PC-3 (cell line): ENCODE measurements at regions not wholly inside any gene's neighbourhood (a gene's known extent, or its start where the extent isn't known, plus 50 kb on each side); places are given as distances from the start of the nearest gene placed in this dataset.

Experiments used
- ATAC-seq: fragments of 200-7000 bp; cut with Tn5 transposase; 2 replicates; pipeline ENCODE4 v1.9.1; 2020; ENCODE audit warnings: mild to moderate bottlenecking, moderate library complexity
- BruUV-seq: library from RNA; stranded (reverse); fragments of 400-500 nt; replicated peaks from 2 replicates; lab custom pipeline; 2021; lab: Mats Ljungman, UMichigan
- CTCF ChIA-PET: fragments of 300-600 bp; sonication (Branson Sonifier 250); formaldehyde crosslinking; loops from one replicate; lab custom pipeline; 2022; ENCODE audit warnings: antibody characterized with exemption; lab: Charles Lee
- POLR2A ChIA-PET: fragments of 300-600 bp; sonication (Branson Sonifier 250); formaldehyde crosslinking; loops from one replicate; lab custom pipeline; 2022; ENCODE audit warnings: antibody characterized with exemption; ENCODE audit not compliant: unreplicated experiment; lab: Charles Lee
- DNase-seq: peaks from one replicate; pipeline ENCODE4 v3.0.0-alpha.2; 2015
- H2AFZ ChIP-seq: fragments of 300-600 bp; sonication (generic); 2 replicates; pipeline ENCODE4 v1.6.0; 2016; ENCODE audit warnings: antibody characterized with exemption, low read length
- H3F3A ChIP-seq: fragments of 300-600 bp; sonication (generic); one replicate; pipeline ENCODE4 v1.6.0; 2017; ENCODE audit warnings: antibody characterized with exemption, low read length, control low read depth, mild to moderate bottlenecking; ENCODE audit not compliant: unreplicated experiment
- H3K27ac ChIP-seq: fragments of 300-600 bp; sonication (generic); 2 replicates; pipeline ENCODE4 v1.5.1; 2016; ENCODE audit warnings: mild to moderate bottlenecking, low read length
- H3K27me3 ChIP-seq: fragments of 300-600 bp; sonication (generic); 2 replicates; pipeline ENCODE4 v1.6.1; 2016; ENCODE audit warnings: low read length, mixed read lengths
- H3K36me3 ChIP-seq: fragments of 300-600 bp; sonication (generic); 2 replicates; pipeline ENCODE4 v1.6.1; 2016; ENCODE audit warnings: low read depth, mixed run types, low read length, mixed read lengths
- H3K4me1 ChIP-seq: fragments of 300-600 bp; sonication (generic); 2 replicates; pipeline ENCODE4 v1.5.1; 2016; ENCODE audit warnings: low read length; ENCODE audit not compliant: insufficient read depth
- H3K4me2 ChIP-seq: fragments of 300-600 bp; sonication (generic); 2 replicates; pipeline ENCODE4 v1.6.0; 2016; ENCODE audit warnings: low read length
- H3K4me3 ChIP-seq: fragments of 300-600 bp; sonication (generic); 2 replicates; pipeline ENCODE4 v1.5.1; 2016; ENCODE audit warnings: mild to moderate bottlenecking, low read length, mixed read lengths
- H3K79me2 ChIP-seq: fragments of 300-600 bp; sonication (generic); 2 replicates; pipeline ENCODE4 v1.6.1; 2017; ENCODE audit warnings: low read length, mixed read lengths
- H3K9ac ChIP-seq: fragments of 300-600 bp; sonication (generic); 2 replicates; pipeline ENCODE4 v1.6.0; 2016; ENCODE audit warnings: mild to moderate bottlenecking, low read length
- H3K9me2 ChIP-seq: fragments of 300-600 bp; sonication (generic); replicated peaks from 2 replicates; pipeline ENCODE4 v1.6.1; 2016; ENCODE audit warnings: mixed run types, low read length, mixed read lengths
- H3K9me3 ChIP-seq: fragments of 300-600 bp; sonication (generic); 2 replicates; pipeline ENCODE4 v1.6.1; 2016; ENCODE audit warnings: low read length, mixed read lengths
- H4K20me1 ChIP-seq: fragments of 300-600 bp; sonication (generic); 2 replicates; pipeline ENCODE4 v1.6.1; 2016; ENCODE audit warnings: low read length, mixed read lengths
- CTCF ChIP-seq: fragments of 300-600 bp; sonication (generic); conservative IDR thresholded peaks from 2 replicates; pipeline ENCODE4 v1.5.1; 2017; ENCODE audit warnings: antibody characterized with exemption, low read depth, mild to moderate bottlenecking, low read length
- EZH2 ChIP-seq: fragments of 300-600 bp; sonication (generic); IDR thresholded peaks from one replicate; pipeline ENCODE4 v1.6.1; 2017; ENCODE audit warnings: antibody characterized with exemption, mild to moderate bottlenecking, low read length; ENCODE audit not compliant: unreplicated experiment
- EZH2phosphoT487 ChIP-seq: fragments of 300-600 bp; sonication (generic); IDR thresholded peaks from 2 replicates; pipeline ENCODE4 v1.6.1; 2018; ENCODE audit warnings: mild to moderate bottlenecking, antibody characterized with exemption, low read length, borderline replicate concordance
- intact Hi-C: fragments of 100-400 bp; cut with micrococcal nuclease; formaldehyde crosslinking; loops from 2 replicates; pipeline ENCODE4 v1.9.0; 2023

GRCh38 chr10:113236998-113237397 lies 287.0 kb downstream of the TCF7L2 start:
- H3K79me2 ChIP-seq = no peaks in the 10 kb centered on the region
- no peak overlapping the region for H3K9ac ChIP-seq
- no peak overlapping the region for H3K4me2 ChIP-seq
- H3K4me3 ChIP-seq = no peak overlapping the region
- H3K9me3 ChIP-seq = no peaks in the 10 kb centered on the region
- DNase-seq (no peak), ATAC-seq (no peak)
- H3K36me3 ChIP-seq = no peaks in the 10 kb centered on the region
- H3K9me2 ChIP-seq = no peaks in the 10 kb centered on the region
- H4K20me1 ChIP-seq = no peaks in the 10 kb centered on the region
- TF ChIP-seq EZH2phosphoT487 = no peak
- no peak for TF ChIP-seq EZH2
- no peak for TF ChIP-seq CTCF
- H3K27ac ChIP-seq = no peak overlapping the region
- no TSS peak for BruUV-seq
- no peaks in the 10 kb centered on the region; the same call in 1 of the 2 replicates for H3K27me3 ChIP-seq
- no peak overlapping the region for H2AFZ ChIP-seq
- CTCF ChIA-PET = no interaction called here
- intact Hi-C loops = no loop called here
- H3F3A ChIP-seq = no peaks in the 10 kb centered on the region
- no peaks in the 10 kb centered on the region for H3K4me1 ChIP-seq
- POLR2A ChIA-PET = no interaction called here

GRCh38 chr10:113239566-113240350 lies 289.7 kb downstream of the TCF7L2 start:
- Histone ChIP-seq H3K36me3 (no peaks in the 10 kb centered on the region), H3K4me2 (no peak overlapping the region), H3K4me1 (no peaks in the 10 kb centered on the region), H3K9me2 (no peaks in the 10 kb centered on the region), H3K27me3 (no peaks in the 10 kb centered on the region; the same call in 1 of the 2 replicates), H3K27ac (no peak overlapping the region), H3F3A (no peaks in the 10 kb centered on the region), H3K79me2 (no peaks in the 10 kb centered on the region), H3K4me3 (no peak overlapping the region), H3K9ac (no peak overlapping the region), H3K9me3 (no peaks in the 10 kb centered on the region), H2AFZ (no peak overlapping the region), H4K20me1 (no peaks in the 10 kb centered on the region)
- ChIA-PET POLR2A (no interaction called here), CTCF (no interaction called here)
- BruUV-seq = no TSS peak
- no peak for DNase-seq
- no peak for ATAC-seq
- no peak for TF ChIP-seq EZH2phosphoT487
- TF ChIP-seq CTCF = no peak
- no peak for TF ChIP-seq EZH2
- intact Hi-C loops = no loop called here

GRCh38 chr10:113240736-113241135 lies 290.7 kb downstream of the TCF7L2 start:
- no TSS peak for BruUV-seq
- Histone ChIP-seq H3K9ac (no peak overlapping the region), H3K27ac (no peak overlapping the region), H2AFZ (no peak overlapping the region), H3F3A (no peaks in the 10 kb centered on the region), H3K4me3 (no peak overlapping the region), H3K79me2 (no peaks in the 10 kb centered on the region), H4K20me1 (no peaks in the 10 kb centered on the region), H3K9me3 (no peaks in the 10 kb centered on the region), H3K36me3 (no peaks in the 10 kb centered on the region), H3K9me2 (no peaks in the 10 kb centered on the region), H3K27me3 (no peaks in the 10 kb centered on the region; the same call in 1 of the 2 replicates), H3K4me1 (no peaks in the 10 kb centered on the region), H3K4me2 (no peak overlapping the region)
- DNase-seq (no peak), ATAC-seq (no peak)
- ChIA-PET CTCF (no interaction called here), POLR2A (no interaction called here)
- intact Hi-C loops = no loop called here
- no peak for TF ChIP-seq EZH2phosphoT487
